ENCODE measurements at regions not wholly inside any gene's neighbourhood (a gene's known extent, or its start where the extent isn't known, plus 50 kb on each side); places are given as distances from the start of the nearest gene placed in this dataset.

GRCh38 chr4:29066861-29067260 is 1653.3 kb upstream of the PCDH7 start:
- no peak for TF ChIP-seq CTCF (IDR thresholded peaks at IDR 0.05; ENCODE audit: low read depth, low read length)
- no peak overlapping the region for H3K4me3 ChIP-seq (ENCODE audit: low read depth, low read length)

- no peak for TF ChIP-seq CTCF (IDR thresholded peaks at IDR 0.05; ENCODE audit: low read depth, low read length)
- H3K4me3 ChIP-seq (ENCODE audit: low read depth, low read length), result no peak overlapping the region
These were observed 1646.6 kb upstream of the PCDH7 start for GRCh38 chr4:29073571-29073970.

- no peak for TF ChIP-seq CTCF (IDR thresholded peaks at IDR 0.05; ENCODE audit: low read depth, low read length)
- H3K4me3 ChIP-seq (ENCODE audit: low read depth, low read length), result no peak overlapping the region
These were observed 1644.8 kb upstream of the PCDH7 start for GRCh38 chr4:29075366-29075765.

- no peak for TF ChIP-seq CTCF (IDR thresholded peaks at IDR 0.05; ENCODE audit: low read depth, low read length)
- H3K4me3 ChIP-seq (ENCODE audit: low read depth, low read length), result no peak overlapping the region
These were observed 1640.9 kb upstream of the PCDH7 start for GRCh38 chr4:29079260-29079659.

- TF ChIP-seq CTCF (IDR thresholded peaks at IDR 0.05; ENCODE audit: low read depth, low read length), result no peak
These were observed 1638.8 kb upstream of the PCDH7 start for GRCh38 chr4:29081234-29081955.

GRCh38 chr4:29082684-29083083 is 1637.5 kb upstream of the PCDH7 start:
- H3K4me3 ChIP-seq (ENCODE audit: low read depth, low read length), result no peak overlapping the region
- no peak for TF ChIP-seq CTCF (IDR thresholded peaks at IDR 0.05; ENCODE audit: low read depth, low read length)

More at GRCh38 chr4:29081234-29081955, 1638.8 kb upstream of the PCDH7 start:
- no peak overlapping the region for H3K4me3 ChIP-seq (ENCODE audit: low read depth, low read length)

GRCh38 chr4:29085748-29086147 is 1634.4 kb upstream of the PCDH7 start:
- H3K4me3 ChIP-seq (ENCODE audit: low read depth, low read length), result no peak overlapping the region
- no peak for TF ChIP-seq CTCF (IDR thresholded peaks at IDR 0.05; ENCODE audit: low read depth, low read length)

All from WI38 (cell line).